ENCODE measurements at regions not wholly inside any gene's neighbourhood (a gene's known extent, or its start where the extent isn't known, plus 50 kb on each side); places are given as distances from the start of the nearest gene placed in this dataset.

GRCh38 chr12:111056618-111057521 is 136.5 kb upstream of the MYL2 start:
- no peak overlapping the region for H3K27ac Mint-ChIP-seq
- no peak for DNase-seq
- H3K9me3 Mint-ChIP-seq: no peaks in the 10 kb centered on the region
- H3K27me3 Mint-ChIP-seq (ENCODE audit: insufficient read depth): peaks cover 14% of the 10 kb centered on the region
- no peak overlapping the region for H3K4me3 Mint-ChIP-seq
- no peaks in the 10 kb centered on the region for H3K4me1 Mint-ChIP-seq (ENCODE audit: low read depth)
- TF ChIP-seq, protein P1, sequence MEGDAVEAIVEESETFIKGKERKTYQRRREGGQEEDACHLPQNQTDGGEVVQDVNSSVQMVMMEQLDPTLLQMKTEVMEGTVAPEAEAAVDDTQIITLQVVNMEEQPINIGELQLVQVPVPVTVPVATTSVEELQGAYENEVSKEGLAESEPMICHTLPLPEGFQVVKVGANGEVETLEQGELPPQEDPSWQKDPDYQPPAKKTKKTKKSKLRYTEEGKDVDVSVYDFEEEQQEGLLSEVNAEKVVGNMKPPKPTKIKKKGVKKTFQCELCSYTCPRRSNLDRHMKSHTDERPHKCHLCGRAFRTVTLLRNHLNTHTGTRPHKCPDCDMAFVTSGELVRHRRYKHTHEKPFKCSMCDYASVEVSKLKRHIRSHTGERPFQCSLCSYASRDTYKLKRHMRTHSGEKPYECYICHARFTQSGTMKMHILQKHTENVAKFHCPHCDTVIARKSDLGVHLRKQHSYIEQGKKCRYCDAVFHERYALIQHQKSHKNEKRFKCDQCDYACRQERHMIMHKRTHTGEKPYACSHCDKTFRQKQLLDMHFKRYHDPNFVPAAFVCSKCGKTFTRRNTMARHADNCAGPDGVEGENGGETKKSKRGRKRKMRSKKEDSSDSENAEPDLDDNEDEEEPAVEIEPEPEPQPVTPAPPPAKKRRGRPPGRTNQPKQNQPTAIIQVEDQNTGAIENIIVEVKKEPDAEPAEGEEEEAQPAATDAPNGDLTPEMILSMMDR (IDR thresholded peaks at IDR 0.05): no peak
- no peaks in the 10 kb centered on the region for H3K36me3 Mint-ChIP-seq (ENCODE audit: low read depth)

DNA sequence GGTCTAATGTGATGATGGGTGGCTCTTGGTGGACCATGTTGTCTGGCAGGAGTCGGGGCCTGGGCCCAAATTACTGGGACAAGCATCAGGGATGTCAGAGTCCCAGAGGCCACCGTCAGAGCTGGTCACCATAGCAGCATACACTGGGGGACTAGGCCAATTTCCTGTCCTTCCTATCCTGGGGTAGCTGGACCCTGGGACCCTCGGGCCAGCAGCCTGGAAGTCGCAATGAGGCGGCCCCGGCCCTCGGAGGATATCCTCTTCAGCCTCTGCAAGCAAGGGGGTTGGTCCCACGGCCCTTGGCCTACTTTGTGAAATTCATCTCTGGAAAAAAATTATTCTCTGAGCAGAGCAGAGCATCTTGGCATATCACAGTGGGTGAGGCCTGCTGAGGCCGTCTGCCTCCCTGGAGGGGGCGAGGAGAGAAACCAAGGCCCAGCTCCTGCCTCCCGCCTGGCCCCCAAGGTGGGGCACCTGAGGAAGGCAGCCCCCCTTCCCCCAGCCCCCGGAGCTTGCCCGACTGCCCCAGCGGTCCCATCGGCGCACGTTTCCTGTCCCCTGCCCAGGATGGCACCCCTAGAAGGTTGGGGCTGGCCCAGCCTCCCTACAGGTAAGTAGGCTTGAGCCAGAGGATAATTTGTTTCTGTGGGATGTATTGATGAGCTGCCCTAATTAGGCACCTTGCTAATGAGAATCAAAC is 135.0 kb upstream of the MYL2 start:
- H3K9me3 Mint-ChIP-seq: no peaks in the 10 kb centered on the region
- H3K4me1 Mint-ChIP-seq (ENCODE audit: low read depth): no peaks in the 10 kb centered on the region
- DNase-seq: no peak
- H3K27me3 Mint-ChIP-seq (ENCODE audit: insufficient read depth): peaks cover 10% of the 10 kb centered on the region
- no peak overlapping the region for H3K4me3 Mint-ChIP-seq
- H3K36me3 Mint-ChIP-seq (ENCODE audit: low read depth): no peaks in the 10 kb centered on the region
- no peak overlapping the region for H3K27ac Mint-ChIP-seq
- TF ChIP-seq, protein P1 (IDR thresholded peaks at IDR 0.05): no peak

DNA sequence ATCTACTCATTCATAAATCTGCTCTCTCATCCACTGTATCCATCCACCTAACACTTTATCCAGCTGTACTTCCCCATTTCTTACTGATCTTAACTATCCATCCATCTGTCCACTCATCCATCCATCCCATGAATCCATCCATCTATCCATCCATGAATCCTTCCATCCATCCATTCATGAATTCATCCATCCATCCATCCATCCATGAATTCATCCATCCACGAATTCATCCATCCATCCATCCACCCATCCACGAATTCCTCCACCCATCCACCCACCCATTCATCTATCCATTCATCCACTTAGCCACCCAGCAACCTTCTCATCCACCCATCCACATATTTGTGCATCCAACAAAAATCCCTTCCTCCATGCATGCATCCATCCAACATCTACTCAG is 128.6 kb upstream of the MYL2 start:
- no peaks in the 10 kb centered on the region for H3K36me3 Mint-ChIP-seq (ENCODE audit: low read depth)
- no peak overlapping the region for H3K27ac Mint-ChIP-seq
- H3K4me1 Mint-ChIP-seq (ENCODE audit: low read depth): no peaks in the 10 kb centered on the region
- DNase-seq: no peak
- H3K27me3 Mint-ChIP-seq (ENCODE audit: insufficient read depth): peaks cover 5% of the 10 kb centered on the region
- H3K4me3 Mint-ChIP-seq: no peak overlapping the region
- H3K9me3 Mint-ChIP-seq: no peaks in the 10 kb centered on the region
- TF ChIP-seq, protein P1 (IDR thresholded peaks at IDR 0.05): no peak

- no peak overlapping the region for H3K4me3 Mint-ChIP-seq
- TF ChIP-seq, protein P1 (IDR thresholded peaks at IDR 0.05): no peak
- no peak overlapping the region for H3K27ac Mint-ChIP-seq
- H3K4me1 Mint-ChIP-seq (ENCODE audit: low read depth): no peaks in the 10 kb centered on the region
- peaks cover 5% of the 10 kb centered on the region for H3K27me3 Mint-ChIP-seq (ENCODE audit: insufficient read depth)
- no peaks in the 10 kb centered on the region for H3K9me3 Mint-ChIP-seq
- no peaks in the 10 kb centered on the region for H3K36me3 Mint-ChIP-seq (ENCODE audit: low read depth)
- no peak for DNase-seq
Observed at GRCh38 chr12:111046896-111047295, 126.5 kb upstream of the MYL2 start.

DNA sequence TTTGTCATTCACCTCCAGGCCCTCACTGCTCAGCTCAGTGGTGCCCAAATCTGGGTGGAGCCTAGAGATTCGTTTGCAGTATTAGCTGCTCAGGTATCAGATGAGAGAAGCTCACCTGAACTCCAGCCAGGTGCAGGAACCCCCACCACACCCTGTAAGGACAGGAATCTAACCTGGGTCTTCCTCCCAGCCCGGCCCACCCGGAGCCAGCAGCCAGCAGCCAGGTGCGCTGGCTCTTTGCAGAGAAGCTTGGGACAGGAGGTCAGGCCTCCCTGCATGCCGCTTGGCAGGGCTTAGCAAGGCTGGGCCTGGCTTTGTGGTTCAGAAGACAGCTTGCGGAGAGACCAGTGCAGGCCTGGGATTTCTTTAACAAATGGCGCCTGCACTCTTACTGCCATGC is 125.6 kb upstream of the MYL2 start:
- no peaks in the 10 kb centered on the region for H3K4me1 Mint-ChIP-seq (ENCODE audit: low read depth)
- TF ChIP-seq, protein P1 (IDR thresholded peaks at IDR 0.05): no peak
- no peak overlapping the region for H3K27ac Mint-ChIP-seq
- no peak for DNase-seq
- no peaks in the 10 kb centered on the region for H3K36me3 Mint-ChIP-seq (ENCODE audit: low read depth)
- peaks cover 8% of the 10 kb centered on the region for H3K27me3 Mint-ChIP-seq (ENCODE audit: insufficient read depth)
- H3K9me3 Mint-ChIP-seq: no peaks in the 10 kb centered on the region
- no peak overlapping the region for H3K4me3 Mint-ChIP-seq
